Gastrocnemius medialis (tissue), 4 donors: ENCODE measurements at regions not wholly inside any gene's neighbourhood (a gene's known extent, or its start where the extent isn't known, plus 50 kb on each side); places are given as distances from the start of the nearest gene placed in this dataset.
"Not testable (repeated sequence)": the region's sequence is repeated elsewhere in the genome, so short reads cannot be mapped to it uniquely, and the experiment has no call there.

Experiments
- ATAC-seq, 2 donors: fragments of 150-250 bp; one replicate each; pipeline ENCODE4 v1.9.1; 2016
- DNase-seq, 2 donors: peaks; one replicate each; pipeline ENCODE4 v3.0.0-alpha.2; 2019
- H3K27ac ChIP-seq, 4 donors: fragments of 200-600 bp; sonication (generic); 1 replicate in 1 of 4; 2 replicates in 3 of 4; pipeline ENCODE4 v1.5.1; 2016 to 2018; ENCODE audit warnings: mild to moderate bottlenecking in 2 of 4, moderate library complexity in 1 of 4
- H3K27me3 ChIP-seq, 3 donors: fragments of 200-600 bp; sonication (generic) in 2 of 3; 1 replicate in 1 of 3; 2 replicates in 2 of 3; pipeline versions ENCODE4 v1.5.1 to v1.6.0; 2016 to 2019; ENCODE audit warnings: mild to moderate bottlenecking in 1 of 3, moderate library complexity in 1 of 3
- H3K36me3 ChIP-seq, 2 donors: fragments of 200-600 bp; sonication (generic) in 1 of 2; one replicate each; pipeline ENCODE4 v1.5.1; 2017 to 2018
- H3K4me1 ChIP-seq, 2 donors: fragments of 200-600 bp; sonication (generic) in 1 of 2; one replicate each; pipeline ENCODE4 v1.5.1; 2016 to 2017; ENCODE audit warnings: mild to moderate bottlenecking in 2 of 2
- H3K4me3 ChIP-seq, 4 donors: fragments of 200-600 bp; sonication (generic) in 3 of 4; 1 replicate in 1 of 4; 2 replicates in 3 of 4; pipeline ENCODE4 v1.5.1; 2016 to 2019; ENCODE audit warnings: mild to moderate bottlenecking in 2 of 4
- H3K9me3 ChIP-seq, 3 donors: fragments of 200-600 bp; sonication (generic) in 2 of 3; 1 replicate in 1 of 3; 2 replicates in 2 of 3; pipeline ENCODE4 v1.5.1; 2016 to 2019
- POLR2A ChIP-seq, 2 donors: fragments of 450-650 bp; IDR thresholded peaks; one replicate each; pipeline ENCODE4 v1.6.1; 2017; ENCODE audit warnings: antibody characterized with exemption in 2 of 2, mild to moderate bottlenecking in 2 of 2, moderate library complexity in 2 of 2
- in situ Hi-C, 4 donors: fragments of 200-750 bp; cut with MboI; loops; one replicate each; pipeline versions ENCODE4 v1.15.0 to v1.8.0; 2017; ENCODE audit warnings: low sequenced_read_pairs in 4 of 4
- intact Hi-C: fragments of 100-400 bp; cut with DNase I; formaldehyde crosslinking; loops from one replicate; pipeline ENCODE4 v1.15.1; 2023; ENCODE audit warnings: low total_unique reads
- TF ChIP-seq, protein P1 (sequence below), 5 experiments: fragments of 450-650 bp in 3 of 5; fragments of 200-600 bp in 2 of 5; sonication (generic) in 2 of 5; IDR thresholded peaks in 4 of 5; conservative IDR thresholded peaks in 1 of 5; 1 replicate in 4 of 5; 2 replicates in 1 of 5; pipeline ENCODE4 v1.5.1; 2016 to 2019; ENCODE audit warnings: antibody characterized with exemption in 5 of 5, mild to moderate bottlenecking in 3 of 5, moderate library complexity in 3 of 5

DNA sequence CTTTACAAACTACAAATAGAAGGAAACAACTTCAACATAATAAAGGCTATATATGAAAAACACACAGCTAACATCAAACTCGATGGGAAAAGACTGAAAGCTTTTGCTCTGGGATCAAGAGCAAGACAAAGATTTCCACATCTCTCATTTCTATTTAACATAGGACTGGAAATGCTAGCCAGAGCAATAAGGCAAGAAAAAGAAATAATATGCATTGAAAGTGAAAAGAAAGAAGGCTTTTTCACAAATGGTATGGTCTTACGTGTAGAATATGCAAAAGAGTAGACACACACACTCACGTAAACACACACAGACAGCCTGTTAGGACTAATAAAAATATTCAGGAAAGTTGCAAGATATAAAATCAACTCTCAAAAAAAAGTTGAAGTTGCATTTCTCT lies 660.5 kb upstream of the PCDH10 start:
- Histone ChIP-seq H3K27me3 (no peaks in the 10 kb centered on the region), H3K4me1 (no peaks in the 10 kb centered on the region), H3K27ac (no peak overlapping the region), H3K9me3 (peaks cover 0 to 4% (median 0%) of the 10 kb centered on the region in 3 donors), H3K36me3 (no peaks in the 10 kb centered on the region), H3K4me3 (no peak overlapping the region)
- ATAC-seq (no peak), DNase-seq (no peak)
- intact Hi-C loops: no loop called here
- TF ChIP-seq, protein P1, sequence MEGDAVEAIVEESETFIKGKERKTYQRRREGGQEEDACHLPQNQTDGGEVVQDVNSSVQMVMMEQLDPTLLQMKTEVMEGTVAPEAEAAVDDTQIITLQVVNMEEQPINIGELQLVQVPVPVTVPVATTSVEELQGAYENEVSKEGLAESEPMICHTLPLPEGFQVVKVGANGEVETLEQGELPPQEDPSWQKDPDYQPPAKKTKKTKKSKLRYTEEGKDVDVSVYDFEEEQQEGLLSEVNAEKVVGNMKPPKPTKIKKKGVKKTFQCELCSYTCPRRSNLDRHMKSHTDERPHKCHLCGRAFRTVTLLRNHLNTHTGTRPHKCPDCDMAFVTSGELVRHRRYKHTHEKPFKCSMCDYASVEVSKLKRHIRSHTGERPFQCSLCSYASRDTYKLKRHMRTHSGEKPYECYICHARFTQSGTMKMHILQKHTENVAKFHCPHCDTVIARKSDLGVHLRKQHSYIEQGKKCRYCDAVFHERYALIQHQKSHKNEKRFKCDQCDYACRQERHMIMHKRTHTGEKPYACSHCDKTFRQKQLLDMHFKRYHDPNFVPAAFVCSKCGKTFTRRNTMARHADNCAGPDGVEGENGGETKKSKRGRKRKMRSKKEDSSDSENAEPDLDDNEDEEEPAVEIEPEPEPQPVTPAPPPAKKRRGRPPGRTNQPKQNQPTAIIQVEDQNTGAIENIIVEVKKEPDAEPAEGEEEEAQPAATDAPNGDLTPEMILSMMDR (IDR thresholded peaks at IDR 0.05 in 4 of 5, conservative IDR thresholded peaks at IDR 0.05 in 1 of 5): no peak
- TF ChIP-seq POLR2A (IDR thresholded peaks at IDR 0.05): no peak
- in situ Hi-C loops: no loop called here

DNA sequence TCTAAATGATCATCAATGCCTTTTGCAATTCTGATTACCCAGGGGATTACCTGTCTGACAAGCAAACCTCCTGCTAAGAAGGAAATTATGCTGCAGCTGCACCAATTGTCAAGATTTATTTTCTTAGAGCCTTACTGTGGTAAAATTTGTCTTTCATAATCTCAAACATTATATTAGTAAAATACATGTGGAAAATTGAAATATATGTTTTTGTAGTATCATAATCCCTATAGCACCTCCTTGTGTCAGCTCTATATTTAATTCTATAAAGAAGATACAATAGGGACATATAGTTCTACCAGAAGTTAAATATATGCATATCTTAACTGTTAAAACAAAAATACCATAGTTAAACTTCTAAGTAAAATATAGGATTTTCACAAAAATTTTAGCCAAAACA lies 655.6 kb upstream of the PCDH10 start:
- intact Hi-C loops: no loop called here
- ATAC-seq (no peak), DNase-seq (no peak)
- TF ChIP-seq, protein P1 (IDR thresholded peaks at IDR 0.05 in 4 of 5, conservative IDR thresholded peaks at IDR 0.05 in 1 of 5): no peak
- TF ChIP-seq POLR2A (IDR thresholded peaks at IDR 0.05): no peak
- Histone ChIP-seq H3K27ac (no peak overlapping the region), H3K27me3 (no peaks in the 10 kb centered on the region), H3K9me3 (peaks cover 0 to 3% (median 0%) of the 10 kb centered on the region in 3 donors), H3K36me3 (no peaks in the 10 kb centered on the region), H3K4me3 (no peak overlapping the region), H3K4me1 (no peaks in the 10 kb centered on the region)
- in situ Hi-C loops: no loop called here

DNA sequence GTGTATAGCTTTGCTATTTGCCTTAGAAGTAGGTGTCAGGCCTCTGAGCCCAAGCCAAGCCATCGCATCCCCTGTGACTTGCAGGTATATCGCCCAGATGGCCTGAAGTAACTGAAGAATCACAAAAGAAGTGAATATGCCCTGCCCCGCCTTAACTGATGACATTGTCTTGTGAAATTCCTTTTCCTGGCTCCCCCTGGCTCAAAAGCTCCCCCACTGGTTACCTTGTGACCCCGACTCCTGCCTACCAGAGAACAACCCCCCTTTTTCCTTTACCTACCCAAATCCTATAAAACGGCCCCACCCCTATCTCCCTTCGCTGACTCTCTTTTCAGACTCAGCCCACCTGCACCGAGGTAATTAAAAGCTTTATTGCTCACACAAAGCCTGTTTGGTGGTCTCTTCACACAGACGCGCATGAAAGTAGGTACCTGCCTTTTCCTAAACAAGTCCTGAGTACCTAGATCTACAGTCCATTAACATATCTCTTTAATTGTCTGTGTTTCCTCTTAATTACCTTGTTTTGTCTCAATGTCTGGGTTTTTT lies 653.8 kb upstream of the PCDH10 start:
- ATAC-seq, in situ Hi-C loops, H3K36me3 ChIP-seq, intact Hi-C loops, H3K27ac ChIP-seq, H3K27me3 ChIP-seq, DNase-seq, H3K4me1 ChIP-seq, H3K4me3 ChIP-seq, H3K9me3 ChIP-seq: not testable (repeated sequence)

DNA sequence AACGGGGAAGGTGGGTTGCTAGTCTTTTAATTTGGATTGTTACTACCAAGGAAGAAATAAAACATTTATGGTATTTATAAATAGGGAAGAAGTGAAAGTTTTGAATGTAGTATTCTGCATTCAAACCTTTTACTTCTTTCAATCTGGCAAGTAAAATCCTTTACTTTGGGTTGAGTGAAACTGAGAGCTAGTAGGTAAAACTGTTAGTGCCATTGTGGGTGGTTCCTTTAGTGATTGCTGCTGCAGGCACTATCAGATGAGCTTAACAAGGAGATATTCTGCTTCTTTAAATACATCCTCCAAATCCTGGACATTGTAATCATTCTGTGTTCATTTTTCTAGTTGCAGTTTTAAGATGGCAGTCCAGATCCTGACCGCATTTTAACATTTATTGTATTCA lies 650.9 kb upstream of the PCDH10 start:
- no peak for ATAC-seq
- H3K9me3 ChIP-seq: no peaks in the 10 kb centered on the region
- DNase-seq: no peak
- no peaks in the 10 kb centered on the region for H3K36me3 ChIP-seq
- intact Hi-C loops (no loop called here), in situ Hi-C loops (no loop called here)
- no peak overlapping the region for H3K4me3 ChIP-seq
- no peaks in the 10 kb centered on the region for H3K4me1 ChIP-seq
- TF ChIP-seq POLR2A (IDR thresholded peaks at IDR 0.05): no peak
- TF ChIP-seq, protein P1 (IDR thresholded peaks at IDR 0.05 in 4 of 5, conservative IDR thresholded peaks at IDR 0.05 in 1 of 5): no peak
- no peak overlapping the region for H3K27ac ChIP-seq
- H3K27me3 ChIP-seq: no peaks in the 10 kb centered on the region

DNA sequence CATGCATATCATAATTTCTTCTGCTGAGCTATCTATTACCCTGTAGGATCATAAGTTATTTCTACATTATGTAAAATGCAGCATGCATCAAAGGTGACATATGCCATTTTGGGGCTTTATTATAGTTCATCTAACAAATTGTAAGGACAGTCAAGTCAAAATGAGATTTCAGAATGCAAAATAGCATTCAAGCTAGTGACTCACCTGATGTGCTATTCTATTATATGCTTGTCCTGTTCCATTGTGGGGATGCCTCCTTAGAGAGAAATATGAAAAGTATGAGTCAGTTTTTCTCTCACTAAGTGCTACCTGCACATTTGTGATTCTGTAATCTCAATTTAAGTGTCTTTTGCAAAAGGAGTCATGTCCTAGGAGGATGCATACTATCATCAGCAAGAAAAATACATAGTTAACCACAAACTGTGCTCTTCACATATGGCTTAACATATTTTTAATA lies 647.0 kb upstream of the PCDH10 start:
- DNase-seq: no peak
- Histone ChIP-seq H3K27me3 (no peaks in the 10 kb centered on the region), H3K4me1 (no peaks in the 10 kb centered on the region), H3K4me3 (no peak overlapping the region), H3K27ac (no peak overlapping the region), H3K9me3 (no peaks in the 10 kb centered on the region), H3K36me3 (no peaks in the 10 kb centered on the region)
- ATAC-seq: no peak
- intact Hi-C loops (no loop called here), in situ Hi-C loops (no loop called here)
- TF ChIP-seq POLR2A (IDR thresholded peaks at IDR 0.05): no peak
- TF ChIP-seq, protein P1 (IDR thresholded peaks at IDR 0.05 in 4 of 5, conservative IDR thresholded peaks at IDR 0.05 in 1 of 5): no peak
